Activated T-cell treated with anti-CD3 and anti-CD28 coated beads, Interleukin-2, amount 50 U/mL, for 24 hours (primary cell): ENCODE measurements at regions not wholly inside any gene's neighbourhood (a gene's known extent, or its start where the extent isn't known, plus 50 kb on each side); places are given as distances from the start of the nearest gene placed in this dataset.

Experiments
- DNase-seq: peaks from one replicate; pipeline ENCODE4 v3.0.0-alpha.2; 2020
- H3K27ac Mint-ChIP-seq: 2 replicates; pipeline ENCODE4 v1.8.0; 2020; ENCODE audit warnings: mild to moderate bottlenecking, mixed read lengths
- H3K27me3 Mint-ChIP-seq: 2 replicates; pipeline ENCODE4 v1.8.0; 2020; ENCODE audit warnings: mixed read lengths
- H3K36me3 Mint-ChIP-seq: 2 replicates; pipeline ENCODE4 v1.8.0; 2020; ENCODE audit warnings: low read depth, mixed read lengths
- H3K4me1 Mint-ChIP-seq: 2 replicates; pipeline ENCODE4 v1.8.0; 2020; ENCODE audit warnings: low read depth, mixed read lengths
- H3K4me3 Mint-ChIP-seq: 2 replicates; pipeline ENCODE4 v1.8.0; 2020; ENCODE audit warnings: mild to moderate bottlenecking, moderate library complexity, mixed read lengths
- H3K9me3 Mint-ChIP-seq: 2 replicates; pipeline ENCODE4 v1.8.0; 2020; ENCODE audit warnings: mixed read lengths

GRCh38 chr12:125981610-125982253, 916.5 kb downstream of the AACS start:
- peaks cover 2% of the 10 kb centered on the region for H3K4me1 Mint-ChIP-seq
- peaks cover 31% of the 10 kb centered on the region for H3K27me3 Mint-ChIP-seq
- peaks cover 5% of the 10 kb centered on the region for H3K9me3 Mint-ChIP-seq
- no peak overlapping the region for H3K4me3 Mint-ChIP-seq
- H3K36me3 Mint-ChIP-seq: no peaks in the 10 kb centered on the region
- H3K27ac Mint-ChIP-seq: no peak overlapping the region
- DNase-seq: no peak

- no peak for DNase-seq
- Mint-ChIP-seq H3K27me3 (peaks cover 31% of the 10 kb centered on the region), H3K9me3 (peaks cover 5% of the 10 kb centered on the region), H3K36me3 (no peaks in the 10 kb centered on the region), H3K27ac (no peak overlapping the region), H3K4me1 (peaks cover 2% of the 10 kb centered on the region), H3K4me3 (peak overlapping the region; percentile 4)
Measured at GRCh38 chr12:125983094-125983783, 918.0 kb downstream of the AACS start.

- peaks cover 31% of the 10 kb centered on the region for H3K27me3 Mint-ChIP-seq
- peak overlapping the region; percentile 4 for H3K4me3 Mint-ChIP-seq
- no peak for DNase-seq
- no peaks in the 10 kb centered on the region for H3K36me3 Mint-ChIP-seq
- H3K27ac Mint-ChIP-seq: no peak overlapping the region
- peaks cover 3% of the 10 kb centered on the region for H3K9me3 Mint-ChIP-seq
- peaks cover 2% of the 10 kb centered on the region for H3K4me1 Mint-ChIP-seq
Measured at GRCh38 chr12:125983784-125984500, 918.7 kb downstream of the AACS start.

- Mint-ChIP-seq H3K4me3 (no peak overlapping the region), H3K4me1 (peaks cover under 1% of the 10 kb centered on the region), H3K36me3 (no peaks in the 10 kb centered on the region), H3K27ac (no peak overlapping the region), H3K27me3 (peaks cover 27% of the 10 kb centered on the region), H3K9me3 (no peaks in the 10 kb centered on the region)
- DNase-seq: no peak
Measured at GRCh38 chr12:125988545-125988944, 923.3 kb downstream of the AACS start.

- H3K4me3 Mint-ChIP-seq: no peak overlapping the region
- no peaks in the 10 kb centered on the region for H3K9me3 Mint-ChIP-seq
- no peak for DNase-seq
- H3K27ac Mint-ChIP-seq: no peak overlapping the region
- H3K4me1 Mint-ChIP-seq: no peaks in the 10 kb centered on the region
- H3K36me3 Mint-ChIP-seq: no peaks in the 10 kb centered on the region
- H3K27me3 Mint-ChIP-seq: peaks cover 18% of the 10 kb centered on the region
Measured at GRCh38 chr12:125989696-125990095, 924.5 kb downstream of the AACS start.

GRCh38 chr12:125996443-125996842, 931.2 kb downstream of the AACS start:
- no peaks in the 10 kb centered on the region for H3K4me1 Mint-ChIP-seq

GRCh38 chr12:125999628-126000027, 934.4 kb downstream of the AACS start:
- H3K9me3 Mint-ChIP-seq: peaks cover 18% of the 10 kb centered on the region
- no peaks in the 10 kb centered on the region for H3K36me3 Mint-ChIP-seq
- no peak for DNase-seq
- H3K4me1 Mint-ChIP-seq: no peaks in the 10 kb centered on the region
- H3K27me3 Mint-ChIP-seq: no peaks in the 10 kb centered on the region
- H3K27ac Mint-ChIP-seq: no peak overlapping the region
- H3K4me3 Mint-ChIP-seq: no peak overlapping the region

More at GRCh38 chr12:125996443-125996842, 931.2 kb downstream of the AACS start:
- Mint-ChIP-seq H3K9me3 (no peaks in the 10 kb centered on the region), H3K27ac (no peak overlapping the region), H3K4me3 (no peak overlapping the region), H3K36me3 (no peaks in the 10 kb centered on the region), H3K27me3 (no peaks in the 10 kb centered on the region)
- no peak for DNase-seq

GRCh38 chr12:126019385-126019784, 954.1 kb downstream of the AACS start:
- peaks cover 12% of the 10 kb centered on the region for H3K9me3 Mint-ChIP-seq
- DNase-seq: no peak
- no peak overlapping the region for H3K27ac Mint-ChIP-seq
- H3K27me3 Mint-ChIP-seq: no peaks in the 10 kb centered on the region
- H3K4me3 Mint-ChIP-seq: no peak overlapping the region
- H3K4me1 Mint-ChIP-seq: no peaks in the 10 kb centered on the region
- H3K36me3 Mint-ChIP-seq: no peaks in the 10 kb centered on the region

GRCh38 chr12:126021675-126022074, 956.4 kb downstream of the AACS start:
- H3K27me3 Mint-ChIP-seq: no peaks in the 10 kb centered on the region
- no peak overlapping the region for H3K27ac Mint-ChIP-seq
- H3K9me3 Mint-ChIP-seq: peaks cover 7% of the 10 kb centered on the region
- DNase-seq: no peak
- H3K4me3 Mint-ChIP-seq: no peak overlapping the region
- no peaks in the 10 kb centered on the region for H3K36me3 Mint-ChIP-seq
- H3K4me1 Mint-ChIP-seq: no peaks in the 10 kb centered on the region

GRCh38 chr12:126027825-126028224, 962.6 kb downstream of the AACS start:
- Mint-ChIP-seq H3K36me3 (no peaks in the 10 kb centered on the region), H3K27ac (no peak overlapping the region), H3K27me3 (no peaks in the 10 kb centered on the region), H3K9me3 (no peaks in the 10 kb centered on the region), H3K4me3 (no peak overlapping the region), H3K4me1 (no peaks in the 10 kb centered on the region)
- DNase-seq: no peak

- Mint-ChIP-seq H3K4me3 (no peak overlapping the region), H3K27me3 (no peaks in the 10 kb centered on the region), H3K36me3 (no peaks in the 10 kb centered on the region), H3K4me1 (no peaks in the 10 kb centered on the region), H3K9me3 (peaks cover 2% of the 10 kb centered on the region), H3K27ac (no peak overlapping the region)
- DNase-seq: no peak
Measured at GRCh38 chr12:126030573-126030972, 965.3 kb downstream of the AACS start.

- Mint-ChIP-seq H3K27me3 (no peaks in the 10 kb centered on the region), H3K36me3 (no peaks in the 10 kb centered on the region), H3K9me3 (peaks cover 6% of the 10 kb centered on the region), H3K4me1 (no peaks in the 10 kb centered on the region), H3K4me3 (no peak overlapping the region), H3K27ac (no peak overlapping the region)
- DNase-seq: no peak
Measured at GRCh38 chr12:126033751-126034150, 968.5 kb downstream of the AACS start.

- Mint-ChIP-seq H3K4me3 (no peak overlapping the region), H3K27ac (no peak overlapping the region), H3K36me3 (no peaks in the 10 kb centered on the region), H3K4me1 (no peaks in the 10 kb centered on the region), H3K27me3 (no peaks in the 10 kb centered on the region), H3K9me3 (peaks cover 8% of the 10 kb centered on the region)
- no peak for DNase-seq
Measured at GRCh38 chr12:126036348-126036747, 971.1 kb downstream of the AACS start.

- Mint-ChIP-seq H3K27ac (no peak overlapping the region), H3K4me1 (no peaks in the 10 kb centered on the region), H3K9me3 (peaks cover 8% of the 10 kb centered on the region), H3K27me3 (no peaks in the 10 kb centered on the region), H3K4me3 (no peak overlapping the region), H3K36me3 (no peaks in the 10 kb centered on the region)
- DNase-seq: no peak
Measured at GRCh38 chr12:126038434-126038833, 973.2 kb downstream of the AACS start.

GRCh38 chr12:126040307-126040706, 975.1 kb downstream of the AACS start:
- Mint-ChIP-seq H3K4me1 (no peaks in the 10 kb centered on the region), H3K27ac (no peak overlapping the region)

More at GRCh38 chr12:126040307-126040706, 975.1 kb downstream of the AACS start:
- Mint-ChIP-seq H3K36me3 (no peaks in the 10 kb centered on the region), H3K4me3 (no peak overlapping the region), H3K9me3 (peaks cover 8% of the 10 kb centered on the region), H3K27me3 (no peaks in the 10 kb centered on the region)
- no peak for DNase-seq
